Body of pancreas (tissue), 4 donors: ENCODE measurements at regions not wholly inside any gene's neighbourhood (a gene's known extent, or its start where the extent isn't known, plus 50 kb on each side); places are given as distances from the start of the nearest gene placed in this dataset.
"Not testable (repeated sequence)": the region's sequence is repeated elsewhere in the genome, so short reads cannot be mapped to it uniquely, and the experiment has no call there.

Experiments
- ATAC-seq: fragments of 150-250 bp; one replicate; pipeline ENCODE4 v1.9.1; 2016
- DNase-seq, 4 donors: peaks; one replicate each; pipeline ENCODE4 v3.0.0-alpha.2; 2019
- H3K27ac ChIP-seq, 4 donors: fragments of 200-600 bp; sonication (generic); 1 replicate in 3 of 4; 2 replicates in 1 of 4; pipeline versions ENCODE4 v1.5.1 to v1.6.1; 2016 to 2019; ENCODE audit warnings: mild to moderate bottlenecking in 1 of 4, mixed read lengths in 1 of 4, moderate library complexity in 1 of 4
- H3K27me3 ChIP-seq, 2 donors: fragments of 200-600 bp; sonication (generic); one replicate each; pipeline ENCODE4 v1.6.0; 2016; ENCODE audit warnings: mild to moderate bottlenecking in 1 of 2
- H3K36me3 ChIP-seq, 2 donors: fragments of 200-600 bp; sonication (generic); replicated peaks in 1 of 2; 2 replicates each; pipeline ENCODE4 v1.5.1; 2016; ENCODE audit warnings: low read depth in 2 of 2; ENCODE audit not compliant: insufficient read depth in 1 of 2
- H3K4me1 ChIP-seq: fragments of 200-600 bp; sonication (generic); one replicate; pipeline ENCODE4 v1.6.0; 2016
- H3K4me3 ChIP-seq, 2 donors: fragments of 200-600 bp; sonication (generic); 1 replicate in 1 of 2; 2 replicates in 1 of 2; pipeline ENCODE4 v1.5.1; 2016 to 2019
- H3K9me3 ChIP-seq, 3 donors: fragments of 200-600 bp; sonication (generic); 1 replicate in 2 of 3; 2 replicates in 1 of 3; pipeline ENCODE4 v1.5.1; 2016
- POLR2A ChIP-seq, 3 donors: fragments of 450-650 bp; IDR thresholded peaks; one replicate each; pipeline ENCODE4 v1.6.1; 2016; ENCODE audit warnings: antibody characterized with exemption in 3 of 3, mild to moderate bottlenecking in 2 of 3
- WGBS, 2 donors: methylation state at CpG; one replicate each; pipeline ENCODE4 v1.1.5; 2017; 5-methylcytosine and 5-hydroxymethylcytosine counted together
- intact Hi-C: fragments of 100-400 bp; cut with DNase I; formaldehyde crosslinking; loops from one replicate; pipeline ENCODE4 v1.15.1; 2023
- TF ChIP-seq, protein P1 (sequence below), 7 experiments: fragments of 450-650 bp in 4 of 7; fragments of 200-600 bp in 3 of 7; sonication (generic) in 3 of 7; IDR thresholded peaks; one replicate each; pipeline ENCODE4 v1.5.1; 2016 to 2019; ENCODE audit warnings: antibody characterized with exemption in 7 of 7

GRCh38 chr18:46196627-46197243 lies 92.5 kb downstream of the HAUS1 start:
- DNase-seq (no peak), ATAC-seq (no peak)
- H3K4me3 ChIP-seq: no peak overlapping the region
- no peaks in the 10 kb centered on the region for H3K27me3 ChIP-seq
- H3K4me1 ChIP-seq: peaks cover 13% of the 10 kb centered on the region
- no peak overlapping the region for H3K27ac ChIP-seq
- no peaks in the 10 kb centered on the region for H3K36me3 ChIP-seq
- intact Hi-C loops: no loop called here
- H3K9me3 ChIP-seq: no peaks in the 10 kb centered on the region
- no peak for TF ChIP-seq POLR2A (IDR thresholded peaks at IDR 0.05)
- TF ChIP-seq, protein P1, sequence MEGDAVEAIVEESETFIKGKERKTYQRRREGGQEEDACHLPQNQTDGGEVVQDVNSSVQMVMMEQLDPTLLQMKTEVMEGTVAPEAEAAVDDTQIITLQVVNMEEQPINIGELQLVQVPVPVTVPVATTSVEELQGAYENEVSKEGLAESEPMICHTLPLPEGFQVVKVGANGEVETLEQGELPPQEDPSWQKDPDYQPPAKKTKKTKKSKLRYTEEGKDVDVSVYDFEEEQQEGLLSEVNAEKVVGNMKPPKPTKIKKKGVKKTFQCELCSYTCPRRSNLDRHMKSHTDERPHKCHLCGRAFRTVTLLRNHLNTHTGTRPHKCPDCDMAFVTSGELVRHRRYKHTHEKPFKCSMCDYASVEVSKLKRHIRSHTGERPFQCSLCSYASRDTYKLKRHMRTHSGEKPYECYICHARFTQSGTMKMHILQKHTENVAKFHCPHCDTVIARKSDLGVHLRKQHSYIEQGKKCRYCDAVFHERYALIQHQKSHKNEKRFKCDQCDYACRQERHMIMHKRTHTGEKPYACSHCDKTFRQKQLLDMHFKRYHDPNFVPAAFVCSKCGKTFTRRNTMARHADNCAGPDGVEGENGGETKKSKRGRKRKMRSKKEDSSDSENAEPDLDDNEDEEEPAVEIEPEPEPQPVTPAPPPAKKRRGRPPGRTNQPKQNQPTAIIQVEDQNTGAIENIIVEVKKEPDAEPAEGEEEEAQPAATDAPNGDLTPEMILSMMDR (IDR thresholded peaks at IDR 0.05): no peak
- WGBS, 2 donors: 72 to 75% methylated on average over 4 of the region's 4 CpGs

DNA sequence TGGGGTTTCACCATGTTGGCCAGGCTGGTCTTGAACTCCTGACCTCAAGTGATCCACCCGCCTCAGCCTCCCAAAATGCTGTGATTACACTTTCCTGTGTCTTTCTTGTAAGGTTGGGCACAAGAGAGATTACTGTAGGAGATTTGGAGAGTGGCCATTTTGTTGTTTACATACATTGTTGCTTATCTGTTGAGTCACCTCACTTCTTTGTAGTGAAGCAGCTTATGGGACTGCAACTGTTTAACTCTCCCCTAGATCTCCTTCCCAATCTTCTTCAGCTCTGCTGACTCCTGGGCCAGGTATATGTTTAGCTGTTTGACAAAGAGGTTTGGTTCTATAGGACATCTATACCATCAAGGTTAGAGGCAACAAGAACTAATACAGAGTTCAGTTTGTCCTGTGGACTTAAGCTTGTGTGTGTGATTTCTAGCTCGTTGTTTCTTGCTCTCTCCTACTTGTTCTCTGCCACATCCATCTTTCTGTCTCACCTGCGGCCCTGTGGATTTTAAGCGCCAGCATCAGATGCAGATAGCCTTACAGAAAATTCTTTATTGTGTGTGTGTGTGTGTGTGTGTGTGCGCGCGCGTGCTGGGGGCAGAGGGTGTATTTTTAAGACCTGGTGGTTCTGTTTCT lies 95.4 kb downstream of the HAUS1 start:
- DNase-seq (no peak), ATAC-seq (peak; percentile 67)
- Histone ChIP-seq H3K27ac (peak overlapping the region in 1 of 4 donors; percentile 21), H3K4me3 (no peak overlapping the region), H3K27me3 (no peaks in the 10 kb centered on the region), H3K9me3 (no peaks in the 10 kb centered on the region), H3K4me1 (peaks cover 13% of the 10 kb centered on the region), H3K36me3 (no peaks in the 10 kb centered on the region)
- WGBS, 2 donors: 64 to 73% methylated on average over 8 of the region's 8 CpGs
- intact Hi-C loops: no loop called here
- no peak for TF ChIP-seq POLR2A (IDR thresholded peaks at IDR 0.05)
- TF ChIP-seq, protein P1 (IDR thresholded peaks at IDR 0.05): no peak

DNA sequence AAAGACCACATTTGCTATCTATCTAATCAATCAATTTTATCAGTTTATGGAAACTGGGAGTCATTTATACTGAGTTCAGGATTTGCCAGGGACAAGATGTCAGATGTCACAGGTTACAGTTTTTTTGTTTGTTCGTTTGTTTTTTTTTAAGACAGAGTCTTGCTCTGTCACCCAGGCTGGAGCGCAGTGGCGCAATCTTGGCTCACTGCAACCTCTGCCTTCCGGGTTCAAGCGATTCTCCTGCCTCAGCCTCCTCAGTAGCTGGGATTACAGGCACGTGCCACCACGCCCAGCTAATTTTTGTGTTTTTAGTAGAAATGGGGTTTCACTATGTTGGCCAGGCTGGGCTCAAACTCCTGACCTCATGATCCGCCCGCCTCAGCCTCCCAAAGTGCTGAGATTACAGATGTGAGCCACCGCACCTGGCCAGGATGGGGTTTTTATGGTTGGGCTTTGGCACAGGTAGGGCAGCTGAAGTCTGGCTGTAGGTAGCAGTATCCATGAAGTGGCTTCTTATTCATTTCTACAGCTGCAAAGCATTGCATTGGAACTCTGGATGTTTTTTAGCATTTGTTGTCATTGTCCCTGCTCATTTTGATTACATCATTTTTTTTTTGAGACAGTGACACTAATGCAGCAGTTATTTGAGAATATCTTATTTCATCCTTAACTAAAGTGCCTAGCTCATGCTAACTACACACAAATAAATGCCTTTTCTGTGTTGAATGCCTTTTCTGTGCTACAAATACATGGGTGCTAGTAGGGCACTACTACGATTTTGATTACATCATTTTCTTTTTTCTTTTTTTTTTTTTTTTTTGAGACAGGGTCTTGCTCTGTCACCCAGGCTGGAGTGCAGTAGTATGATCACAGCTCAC lies 96.2 kb downstream of the HAUS1 start:
- H3K36me3 ChIP-seq, H3K9me3 ChIP-seq, H3K27me3 ChIP-seq, H3K27ac ChIP-seq, intact Hi-C loops, ATAC-seq, H3K4me3 ChIP-seq: not testable (repeated sequence)
- 76 to 87% methylated on average over 11 of the region's 11 CpGs for WGBS, 2 donors
- H3K4me1 ChIP-seq: peaks cover 13% of the 10 kb centered on the region
- peak in 1 of 4 donors; percentile 11 for DNase-seq

GRCh38 chr18:46204143-46204542 lies 100.0 kb downstream of the HAUS1 start:
- Histone ChIP-seq H3K4me1 (peaks cover 13% of the 10 kb centered on the region), H3K27me3 (no peaks in the 10 kb centered on the region), H3K36me3 (no peaks in the 10 kb centered on the region), H3K27ac (no peak overlapping the region), H3K9me3 (no peaks in the 10 kb centered on the region), H3K4me3 (no peak overlapping the region)
- no peak for TF ChIP-seq POLR2A (IDR thresholded peaks at IDR 0.05)
- TF ChIP-seq, protein P1 (IDR thresholded peaks at IDR 0.05): no peak
- DNase-seq: no peak
- ATAC-seq: no peak
- intact Hi-C loops: no loop called here

- no peak for DNase-seq
- Histone ChIP-seq H3K27ac (no peak overlapping the region), H3K9me3 (no peaks in the 10 kb centered on the region), H3K4me1 (no peaks in the 10 kb centered on the region), H3K27me3 (no peaks in the 10 kb centered on the region), H3K4me3 (no peak overlapping the region), H3K36me3 (no peaks in the 10 kb centered on the region)
- 0 to 55% methylated on average over 1 of the region's 1 CpG for WGBS, 2 donors
- TF ChIP-seq POLR2A (IDR thresholded peaks at IDR 0.05): no peak
- TF ChIP-seq, protein P1 (IDR thresholded peaks at IDR 0.05): no peak
- intact Hi-C loops: no loop called here
- ATAC-seq: no peak
Measured at GRCh38 chr18:46207985-46208384, 103.8 kb downstream of the HAUS1 start.
